OCI-LY7 (cell line): ENCODE measurements at regions not wholly inside any gene's neighbourhood (a gene's known extent, or its start where the extent isn't known, plus 50 kb on each side); places are given as distances from the start of the nearest gene placed in this dataset.

Experiments
- BruUV-seq: library from RNA; stranded (reverse); fragments of 400-500 nt; replicated peaks from 2 replicates; lab custom pipeline; 2021; lab: Mats Ljungman, UMichigan
- CTCF ChIA-PET: fragments of 300-600 bp; sonication (Branson Sonifier 250); formaldehyde crosslinking; loops from one replicate; lab custom pipeline; 2022; ENCODE audit warnings: antibody characterized with exemption; ENCODE audit not compliant: unreplicated experiment; lab: Charles Lee
- POLR2A ChIA-PET: fragments of 300-600 bp; sonication (Branson Sonifier 250); formaldehyde crosslinking; loops from one replicate; lab custom pipeline; 2022; ENCODE audit warnings: antibody characterized with exemption; lab: Charles Lee
- DNase-seq: peaks from one replicate; pipeline ENCODE4 v3.0.0-alpha.2; 2015; ENCODE audit warnings: low spot score
- H2AFZ ChIP-seq: fragments of 200-600 bp; sonication (generic), shearing (Covaris generic); 2 replicates; pipeline ENCODE4 v1.6.1; 2014; ENCODE audit warnings: mild to moderate bottlenecking, antibody characterized with exemption, low read length, moderate library complexity
- H3K27ac ChIP-seq: fragments of 200-600 bp; sonication (generic); 2 replicates; pipeline ENCODE4 v1.5.1; 2014; ENCODE audit warnings: mixed run types, low read depth, mild to moderate bottlenecking, moderate library complexity, low read length, inconsistent platforms; ENCODE audit not compliant: poor library complexity, severe bottlenecking
- H3K36me3 ChIP-seq: fragments of 200-600 bp; sonication (generic); 2 replicates; pipeline ENCODE4 v1.6.1; 2014; ENCODE audit warnings: mild to moderate bottlenecking, antibody characterized with exemption, low read length, moderate library complexity, mixed read lengths; ENCODE audit not compliant: insufficient read depth
- H3K4me1 ChIP-seq: fragments of 200-600 bp; sonication (generic); 2 replicates; pipeline ENCODE4 v1.5.1; 2014; ENCODE audit warnings: mild to moderate bottlenecking, low read length; ENCODE audit not compliant: insufficient read depth, poor library complexity, severe bottlenecking
- H3K4me2 ChIP-seq: fragments of 200-600 bp; sonication (generic); 2 replicates; pipeline ENCODE4 v1.6.1; 2014; ENCODE audit warnings: mild to moderate bottlenecking, low read length
- H3K4me3 ChIP-seq: fragments of 200-600 bp; sonication (generic); 2 replicates; pipeline ENCODE4 v1.5.1; 2014; ENCODE audit warnings: mild to moderate bottlenecking, low read depth, low read length; ENCODE audit not compliant: poor library complexity, severe bottlenecking
- H3K79me2 ChIP-seq: fragments of 200-600 bp; sonication (generic); 2 replicates; pipeline ENCODE4 v1.6.1; 2016; ENCODE audit warnings: low read depth, mild to moderate bottlenecking, low read length, moderate library complexity, mixed read lengths; ENCODE audit not compliant: insufficient read depth
- H3K9me2 ChIP-seq: fragments of 200-600 bp; sonication (generic); 2 replicates; pipeline ENCODE4 v1.6.1; 2016; ENCODE audit warnings: mild to moderate bottlenecking, low read length, mixed read lengths; ENCODE audit not compliant: insufficient read depth
- H3K9me3 ChIP-seq: fragments of 200-600 bp; sonication (generic); 2 replicates; pipeline ENCODE4 v1.6.1; 2014; ENCODE audit warnings: mild to moderate bottlenecking, mixed run types, low read length, mixed read lengths
- H4K20me1 ChIP-seq: fragments of 200-600 bp; sonication (generic); 2 replicates; pipeline ENCODE4 v1.6.1; 2014; ENCODE audit warnings: mild to moderate bottlenecking, antibody characterized with exemption, low read length, moderate library complexity, mixed read lengths; ENCODE audit not compliant: insufficient read depth
- CTCF ChIP-seq: fragments of 200-600 bp; sonication (generic); conservative IDR thresholded peaks from 2 replicates; pipeline ENCODE4 v1.5.1; 2014; ENCODE audit warnings: mild to moderate bottlenecking, antibody characterized with exemption, low read length, moderate library complexity, mixed read lengths
- EZH2phosphoT487 ChIP-seq: fragments of 200-600 bp; sonication (generic); IDR thresholded peaks from 2 replicates; pipeline ENCODE4 v1.6.1; 2018; ENCODE audit warnings: low read depth, borderline replicate concordance, mild to moderate bottlenecking, mixed run types, antibody characterized with exemption, low read length, moderate library complexity, mixed read lengths
- intact Hi-C: fragments of 100-400 bp; cut with micrococcal nuclease; formaldehyde crosslinking; loops from one replicate; pipeline ENCODE4 v1.10.0; 2022; ENCODE audit not compliant: unreplicated experiment

- H3K9me2 ChIP-seq, result no peaks in the 10 kb centered on the region
- no peaks in the 10 kb centered on the region for H3K9me3 ChIP-seq
- no peak for DNase-seq
- no peak overlapping the region for H3K4me2 ChIP-seq
- no TSS peak for BruUV-seq
- H3K36me3 ChIP-seq, result no peaks in the 10 kb centered on the region
- POLR2A ChIA-PET, result no interaction called here
- CTCF ChIA-PET, result no interaction called here
- no peak overlapping the region for H2AFZ ChIP-seq
- intact Hi-C loops, result no loop called here
- no peak overlapping the region for H3K27ac ChIP-seq
- H4K20me1 ChIP-seq, result no peaks in the 10 kb centered on the region
- H3K79me2 ChIP-seq, result no peaks in the 10 kb centered on the region
- no peaks in the 10 kb centered on the region for H3K4me1 ChIP-seq
- TF ChIP-seq CTCF, result no peak
- no peak for TF ChIP-seq EZH2phosphoT487
- no peak overlapping the region for H3K4me3 ChIP-seq
These were observed 159.8 kb upstream of the KIT start for GRCh38 chr4:54497947-54498346.

GRCh38 chr4:54498661-54499111, 159.1 kb upstream of the KIT start:
- Histone ChIP-seq H4K20me1 (no peaks in the 10 kb centered on the region), H3K4me3 (no peak overlapping the region), H3K36me3 (no peaks in the 10 kb centered on the region), H2AFZ (no peak overlapping the region), H3K4me1 (no peaks in the 10 kb centered on the region), H3K4me2 (no peak overlapping the region), H3K9me2 (no peaks in the 10 kb centered on the region), H3K79me2 (no peaks in the 10 kb centered on the region), H3K27ac (no peak overlapping the region), H3K9me3 (no peaks in the 10 kb centered on the region)
- POLR2A ChIA-PET, result interaction anchor here (0.5 kb wide), 1 partner anchor 123 kb away, joined by 4 read pairs; no protein-coding TSS in a partner anchor
- TF ChIP-seq CTCF (no peak), EZH2phosphoT487 (no peak)
- BruUV-seq, result no TSS peak
- intact Hi-C loops, result no loop called here
- CTCF ChIA-PET, result no interaction called here
- DNase-seq, result no peak

- CTCF ChIA-PET, result no interaction called here
- Histone ChIP-seq H3K4me3 (no peak overlapping the region), H3K4me2 (no peak overlapping the region), H3K9me2 (no peaks in the 10 kb centered on the region), H3K4me1 (no peaks in the 10 kb centered on the region), H4K20me1 (no peaks in the 10 kb centered on the region), H3K27ac (no peak overlapping the region), H3K9me3 (no peaks in the 10 kb centered on the region), H2AFZ (no peak overlapping the region), H3K79me2 (no peaks in the 10 kb centered on the region), H3K36me3 (no peaks in the 10 kb centered on the region)
- no TSS peak for BruUV-seq
- POLR2A ChIA-PET, result interaction anchor here (0.5 to 0.6 kb wide), 2 partner anchors 122 to 393 kb away, joined by 3 to 4 read pairs; no protein-coding TSS in a partner anchor
- no peak for TF ChIP-seq EZH2phosphoT487
- TF ChIP-seq CTCF, result no peak
- intact Hi-C loops, result no loop called here
- no peak for DNase-seq
These were observed 158.3 kb upstream of the KIT start for GRCh38 chr4:54499308-54500074.
